GM19035 (cell line): ENCODE measurements at regions not wholly inside any gene's neighbourhood (a gene's known extent, or its start where the extent isn't known, plus 50 kb on each side); places are given as distances from the start of the nearest gene placed in this dataset.

ENCODE experiments used
- ATAC-seq: cut with Tn5 transposase; IDR thresholded peaks from one replicate; pipeline ENCODE4 v1.9.1; 2021; ENCODE audit not compliant: unreplicated experiment

- no peak for ATAC-seq
These were observed 71.2 kb upstream of the NAA20 start for GRCh38 chr20:19945732-19946670.

- peak; percentile 64 for ATAC-seq
These were observed 69.4 kb upstream of the NAA20 start for GRCh38 chr20:19947611-19948264.

- no peak for ATAC-seq
These were observed 67.8 kb upstream of the NAA20 start for GRCh38 chr20:19949195-19949867.

GRCh38 chr20:19950042-19950441 lies 67.1 kb upstream of the NAA20 start:
- ATAC-seq: no peak

GRCh38 chr20:19952392-19952791 lies 64.8 kb upstream of the NAA20 start:
- no peak for ATAC-seq

GRCh38 chr20:19953606-19954005 lies 63.6 kb upstream of the NAA20 start:
- ATAC-seq: no peak

- no peak for ATAC-seq
These were observed 60.2 kb upstream of the NAA20 start for GRCh38 chr20:19956976-19957375.

GRCh38 chr20:19958219-19958618 lies 58.9 kb upstream of the NAA20 start:
- ATAC-seq: no peak

GRCh38 chr20:19958928-19959327 lies 58.2 kb upstream of the NAA20 start:
- ATAC-seq: no peak

GRCh38 chr20:19960745-19961144 lies 56.4 kb upstream of the NAA20 start:
- no peak for ATAC-seq

GRCh38 chr20:19961293-19961692 lies 55.9 kb upstream of the NAA20 start:
- ATAC-seq: no peak

- no peak for ATAC-seq
These were observed 54.2 kb upstream of the NAA20 start for GRCh38 chr20:19962958-19963357.

GRCh38 chr20:19964289-19965265 lies 52.6 kb upstream of the NAA20 start:
- no peak for ATAC-seq

GRCh38 chr20:19966840-19967239 lies 50.3 kb upstream of the NAA20 start:
- no peak for ATAC-seq
